Ishikawa (cell line): ENCODE measurements at regions not wholly inside any gene's neighbourhood (a gene's known extent, or its start where the extent isn't known, plus 50 kb on each side); places are given as distances from the start of the nearest gene placed in this dataset.

Experiments used
- CEBPB ChIP-seq: IDR thresholded peaks from 2 replicates; pipeline ENCODE4 v1.6.1; 2012
- CREB1 ChIP-seq: IDR thresholded peaks from 2 replicates; pipeline ENCODE4 v1.6.1; 2012; ENCODE audit warnings: low read depth
- EGR1 ChIP-seq: IDR thresholded peaks from 2 replicates; pipeline ENCODE4 v1.6.1; 2012
- EP300 ChIP-seq: IDR thresholded peaks from 2 replicates; pipeline ENCODE4 v1.6.1; 2012; ENCODE audit warnings: borderline replicate concordance
- FOXM1 ChIP-seq: IDR thresholded peaks from 2 replicates; pipeline ENCODE4 v1.6.1; 2012; ENCODE audit warnings: low read depth, borderline replicate concordance
- MAX ChIP-seq: IDR thresholded peaks from 2 replicates; pipeline ENCODE4 v1.6.1; 2012
- RAD21 ChIP-seq: IDR thresholded peaks from 2 replicates; pipeline ENCODE4 v1.6.1; 2012; ENCODE audit warnings: low read depth
- REST ChIP-seq: IDR thresholded peaks from 2 replicates; pipeline ENCODE4 v1.6.1; 2012; ENCODE audit warnings: low read depth, mild to moderate bottlenecking
- TAF1 ChIP-seq: IDR thresholded peaks from 2 replicates; pipeline ENCODE4 v1.6.1; 2012; ENCODE audit warnings: low read depth, mild to moderate bottlenecking
- TCF12 ChIP-seq: IDR thresholded peaks from 2 replicates; pipeline ENCODE4 v1.6.1; 2012; ENCODE audit warnings: low read depth
- TEAD4 ChIP-seq: IDR thresholded peaks from 2 replicates; pipeline ENCODE4 v1.6.1; 2012
- YY1 ChIP-seq: IDR thresholded peaks from 2 replicates; pipeline ENCODE4 v1.6.1; 2012; ENCODE audit warnings: low read depth
- ZBTB7A ChIP-seq: IDR thresholded peaks from 2 replicates; pipeline ENCODE4 v1.6.1; 2012; ENCODE audit warnings: low read depth
- TF ChIP-seq, protein P1 (sequence below): IDR thresholded peaks from 2 replicates; pipeline ENCODE4 v1.6.1; 2012

- TF ChIP-seq REST, result no peak
- TF ChIP-seq, protein P1, sequence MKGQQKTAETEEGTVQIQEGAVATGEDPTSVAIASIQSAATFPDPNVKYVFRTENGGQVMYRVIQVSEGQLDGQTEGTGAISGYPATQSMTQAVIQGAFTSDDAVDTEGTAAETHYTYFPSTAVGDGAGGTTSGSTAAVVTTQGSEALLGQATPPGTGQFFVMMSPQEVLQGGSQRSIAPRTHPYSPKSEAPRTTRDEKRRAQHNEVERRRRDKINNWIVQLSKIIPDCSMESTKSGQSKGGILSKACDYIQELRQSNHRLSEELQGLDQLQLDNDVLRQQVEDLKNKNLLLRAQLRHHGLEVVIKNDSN, result no peak
- TF ChIP-seq EGR1, result no peak
- peak; percentile 74 for TF ChIP-seq RAD21
- no peak for TF ChIP-seq EP300
- no peak for TF ChIP-seq MAX
- TF ChIP-seq YY1, result no peak
- TF ChIP-seq TAF1, result no peak
- no peak for TF ChIP-seq TEAD4
- TF ChIP-seq CEBPB, result no peak
- no peak for TF ChIP-seq ZBTB7A
- no peak for TF ChIP-seq CREB1
- no peak for TF ChIP-seq FOXM1
- no peak for TF ChIP-seq TCF12
These were observed 53.8 kb downstream of the SST start for GRCh38 chr3:187616307-187616972.
